Neuronal stem cell (in vitro differentiated cells): ENCODE measurements at regions not wholly inside any gene's neighbourhood (a gene's known extent, or its start where the extent isn't known, plus 50 kb on each side); places are given as distances from the start of the nearest gene placed in this dataset.

ENCODE experiments used
- DNase-seq: peaks from one replicate; pipeline ENCODE4 v3.0.0-alpha.2; 2013; ENCODE audit warnings: low spot score
- H2AFZ ChIP-seq: one replicate; pipeline ENCODE4 v1.6.1; 2013; ENCODE audit warnings: mild to moderate bottlenecking, low read length, inconsistent platforms
- H2AK5ac ChIP-seq: 2 replicates; pipeline ENCODE4 v1.6.1; 2013; ENCODE audit warnings: low read depth, mild to moderate bottlenecking, inconsistent platforms, low read length, moderate library complexity, mixed read lengths
- H2BK120ac ChIP-seq: 2 replicates; pipeline ENCODE4 v1.6.1; 2013; ENCODE audit warnings: low read depth, mild to moderate bottlenecking, inconsistent platforms, low read length, moderate library complexity, mixed read lengths
- H2BK12ac ChIP-seq: one replicate; pipeline ENCODE4 v1.6.1; 2013; ENCODE audit warnings: low read length, inconsistent platforms
- H2BK15ac ChIP-seq: 2 replicates; pipeline ENCODE4 v1.6.1; 2013; ENCODE audit warnings: mild to moderate bottlenecking, low read length, inconsistent platforms, mixed read lengths
- H2BK5ac ChIP-seq: one replicate; pipeline ENCODE4 v1.6.1; 2013; ENCODE audit warnings: inconsistent platforms, mild to moderate bottlenecking, low read length, moderate library complexity
- H3K14ac ChIP-seq: one replicate; pipeline ENCODE4 v1.6.1; 2013; ENCODE audit warnings: low read length, inconsistent platforms
- H3K18ac ChIP-seq: 2 replicates; pipeline ENCODE4 v1.6.1; 2013; ENCODE audit warnings: low read length, inconsistent platforms
- H3K23ac ChIP-seq: 2 replicates; pipeline ENCODE4 v1.6.1; 2013; ENCODE audit warnings: low read depth, mild to moderate bottlenecking, mixed read lengths, low read length, inconsistent platforms; ENCODE audit not compliant: poor library complexity
- H3K27ac ChIP-seq: replicated peaks from 3 replicates; pipeline ENCODE4 v1.5.1; 2013; ENCODE audit warnings: low read length, inconsistent platforms
- H3K27me3 ChIP-seq, 3 experiments: 2 replicates each; pipeline ENCODE4 v1.6.1; 2013; ENCODE audit warnings: low read length in 3 of 3, mild to moderate bottlenecking in 2 of 3, inconsistent platforms in 1 of 3, low read depth in 1 of 3, mixed read lengths in 1 of 3, moderate library complexity in 1 of 3; ENCODE audit not compliant: control insufficient read depth in 3 of 3, insufficient read depth in 3 of 3
- H3K36me3 ChIP-seq, 2 donors: replicated peaks in 1 of 2; 2 replicates each; pipeline ENCODE4 v1.6.1; 2013; ENCODE audit warnings: low read length in 2 of 2; ENCODE audit not compliant: control insufficient read depth in 2 of 2, insufficient read depth in 2 of 2
- H3K4ac ChIP-seq: 2 replicates; pipeline ENCODE4 v1.6.1; 2013; ENCODE audit warnings: inconsistent platforms, mild to moderate bottlenecking, low read length, moderate library complexity
- H3K4me1 ChIP-seq, 2 donors: 1 replicate in 1 of 2; 2 replicates in 1 of 2; pipeline ENCODE4 v1.6.1; 2013; ENCODE audit warnings: low read length in 2 of 2, low read depth in 1 of 2; ENCODE audit not compliant: control insufficient read depth in 2 of 2, insufficient read depth in 1 of 2
- H3K4me2 ChIP-seq: one replicate; pipeline ENCODE4 v1.6.1; 2013; ENCODE audit warnings: mild to moderate bottlenecking, low read length, inconsistent platforms; ENCODE audit not compliant: insufficient read depth, poor library complexity, severe bottlenecking
- H3K4me3 ChIP-seq, 2 donors: 2 replicates each; pipeline ENCODE4 v1.5.1; 2013; ENCODE audit warnings: low read length in 2 of 2, mild to moderate bottlenecking in 2 of 2, inconsistent platforms in 1 of 2, moderate library complexity in 1 of 2
- H3K79me1 ChIP-seq: one replicate; pipeline ENCODE4 v1.6.1; 2013; ENCODE audit warnings: low read depth, mild to moderate bottlenecking, inconsistent platforms, low read length, moderate library complexity
- H3K9ac ChIP-seq: one replicate; pipeline ENCODE4 v1.6.1; 2013; ENCODE audit warnings: mild to moderate bottlenecking, low read depth, low read length, inconsistent platforms; ENCODE audit not compliant: poor library complexity
- H3K9me3 ChIP-seq, 2 donors: replicated peaks in 1 of 2; 2 replicates each; pipeline versions ENCODE3 to v1.6.1; 2013; ENCODE audit warnings: low read length in 2 of 2, mild to moderate bottlenecking in 2 of 2, inconsistent platforms in 1 of 2, low read depth in 1 of 2, mixed read lengths in 1 of 2, moderate library complexity in 1 of 2; ENCODE audit not compliant: control insufficient read depth in 2 of 2, insufficient read depth in 1 of 2
- H4K8ac ChIP-seq: one replicate; pipeline ENCODE4 v1.6.1; 2013; ENCODE audit warnings: low read depth, mild to moderate bottlenecking, inconsistent platforms, low read length, moderate library complexity
- H4K91ac ChIP-seq: one replicate; pipeline ENCODE4 v1.6.1; 2013; ENCODE audit warnings: low read length, low read depth, mild to moderate bottlenecking, inconsistent platforms; ENCODE audit not compliant: poor library complexity
- WGBS, 2 donors: extraction: QIAGEN DNeasy Blood & Tissue Kit; methylation state at CpG; one replicate each; pipeline ENCODE4 v1.1.7; 2013; ENCODE audit warnings: missing lambda C conversion rate in 2 of 2, mixed read lengths in 1 of 2; ENCODE audit not compliant: insufficient read length in 2 of 2, insufficient replicate concordance in 1 of 2; ENCODE audit errors: extremely low coverage in 2 of 2; 5-methylcytosine and 5-hydroxymethylcytosine counted together

- no peak for DNase-seq
- no peak overlapping the region for H2BK15ac ChIP-seq
- no peaks in the 10 kb centered on the region for H3K9me3 ChIP-seq
- no peak overlapping the region for H3K18ac ChIP-seq
- no peaks in the 10 kb centered on the region for H3K36me3 ChIP-seq
- no peak overlapping the region for H3K23ac ChIP-seq
- H3K4me1 ChIP-seq, result peaks cover 4 to 17% of the 10 kb centered on the region in 2 donors
- no peak overlapping the region for H3K9ac ChIP-seq
- no peak overlapping the region for H3K4me2 ChIP-seq
- WGBS, 2 donors, result no CpG with 5 or more reads among the region's 5 CpGs
- peaks cover 0 to 2% (median 0%) of the 10 kb centered on the region in 3 experiments for H3K27me3 ChIP-seq
- H3K4me3 ChIP-seq, result no peak overlapping the region
- H3K4ac ChIP-seq, result no peak overlapping the region
- H2BK120ac ChIP-seq, result no peak overlapping the region
- H4K91ac ChIP-seq, result no peak overlapping the region
- peak overlapping the region; percentile 60 for H2AK5ac ChIP-seq
- no peak overlapping the region for H3K27ac ChIP-seq
- H4K8ac ChIP-seq, result no peak overlapping the region
- no peak overlapping the region for H3K14ac ChIP-seq
- no peak overlapping the region for H2BK12ac ChIP-seq
- no peaks in the 10 kb centered on the region for H3K79me1 ChIP-seq
- no peak overlapping the region for H2BK5ac ChIP-seq
- H2AFZ ChIP-seq, result no peak overlapping the region
Observed at GRCh38 chr11:69947059-69947792, 128.0 kb upstream of the FGF3 start.

- Histone ChIP-seq H4K91ac (no peak overlapping the region), H3K18ac (no peak overlapping the region), H3K27me3 (peaks cover 0 to 2% (median 0%) of the 10 kb centered on the region in 3 experiments), H3K9me3 (no peaks in the 10 kb centered on the region), H2BK120ac (no peak overlapping the region), H2AK5ac (peak overlapping the region; percentile 60), H3K4me2 (no peak overlapping the region), H3K23ac (peak overlapping the region; percentile 48), H3K9ac (no peak overlapping the region), H4K8ac (no peak overlapping the region), H2BK5ac (peak overlapping the region; percentile 69), H3K4me1 (peaks cover 4 to 17% of the 10 kb centered on the region in 2 donors), H3K36me3 (no peaks in the 10 kb centered on the region), H3K4me3 (no peak overlapping the region), H3K14ac (no peak overlapping the region), H3K4ac (no peak overlapping the region), H3K27ac (no peak overlapping the region), H2BK12ac (no peak overlapping the region), H2AFZ (no peak overlapping the region), H3K79me1 (no peaks in the 10 kb centered on the region), H2BK15ac (peak overlapping the region; percentile 90)
- no peak for DNase-seq
- WGBS, 2 donors, result no CpG with 5 or more reads among the region's 12 CpGs
Observed at GRCh38 chr11:69947793-69948255, 128.6 kb upstream of the FGF3 start.

- Histone ChIP-seq H3K79me1 (no peaks in the 10 kb centered on the region), H3K4me2 (no peak overlapping the region), H3K23ac (peak overlapping the region; percentile 48), H4K91ac (peak overlapping the region; percentile 14), H2BK12ac (no peak overlapping the region), H3K27me3 (peaks cover 0 to 2% (median 0%) of the 10 kb centered on the region in 3 experiments), H4K8ac (peak overlapping the region; percentile 44), H3K18ac (peak overlapping the region; percentile 89), H3K4me3 (no peak overlapping the region), H2BK5ac (peak overlapping the region; percentile 69), H2AK5ac (peak overlapping the region; percentile 78), H3K36me3 (no peaks in the 10 kb centered on the region), H3K4me1 (peaks cover 4 to 17% of the 10 kb centered on the region in 2 donors), H3K9me3 (no peaks in the 10 kb centered on the region), H3K27ac (no peak overlapping the region), H2BK120ac (peak overlapping the region; percentile 51), H2BK15ac (peak overlapping the region; percentile 90), H3K14ac (peak overlapping the region; percentile 82), H3K9ac (no peak overlapping the region), H3K4ac (peak overlapping the region; percentile 29), H2AFZ (no peak overlapping the region)
- DNase-seq, result no peak
- no CpG with 5 or more reads among the region's 24 CpGs for WGBS, 2 donors
Observed at GRCh38 chr11:69948256-69949141, 129.3 kb upstream of the FGF3 start.

GRCh38 chr11:69949327-69949726 lies 128.8 kb upstream of the ANO1 start:
- Histone ChIP-seq H3K4me3 (no peak overlapping the region), H3K36me3 (no peaks in the 10 kb centered on the region), H4K8ac (no peak overlapping the region), H3K27me3 (peaks cover 0 to 2% (median 0%) of the 10 kb centered on the region in 3 experiments), H3K23ac (peak overlapping the region; percentile 57), H3K4ac (no peak overlapping the region), H3K4me1 (peaks cover 4 to 17% of the 10 kb centered on the region in 2 donors), H3K14ac (peak overlapping the region; percentile 82), H4K91ac (peak overlapping the region; percentile 13), H2BK12ac (no peak overlapping the region), H2AK5ac (peak overlapping the region; percentile 78), H2BK120ac (no peak overlapping the region), H3K9me3 (no peaks in the 10 kb centered on the region), H3K9ac (no peak overlapping the region), H3K4me2 (no peak overlapping the region), H2AFZ (no peak overlapping the region), H3K18ac (peak overlapping the region; percentile 96), H3K27ac (no peak overlapping the region), H2BK5ac (peak overlapping the region; percentile 31), H3K79me1 (no peaks in the 10 kb centered on the region), H2BK15ac (peak overlapping the region; percentile 79)
- no peak for DNase-seq
- no CpG with 5 or more reads among the region's 6 CpGs for WGBS, 2 donors
